ENCODE measurements at regions not wholly inside any gene's neighbourhood (a gene's known extent, or its start where the extent isn't known, plus 50 kb on each side); places are given as distances from the start of the nearest gene placed in this dataset.

DNA sequence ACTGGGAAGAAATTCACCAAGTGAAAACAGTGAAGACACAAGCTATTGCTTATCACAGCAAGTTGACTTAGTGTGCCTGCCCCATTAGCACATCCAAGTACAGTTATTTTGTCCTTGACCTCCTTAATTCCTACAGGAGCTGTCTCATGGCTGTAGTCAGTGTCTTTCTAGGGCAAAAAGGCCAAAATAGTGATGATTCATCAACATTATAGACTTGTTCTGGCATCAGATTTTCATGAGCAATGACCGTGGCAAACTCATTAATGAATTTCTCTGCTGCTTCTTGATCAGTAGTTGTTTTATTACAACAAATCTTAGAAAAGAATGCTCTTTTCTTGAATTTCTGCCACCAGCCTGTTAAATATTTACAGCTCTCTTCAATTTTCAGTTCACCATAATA lies 1169.3 kb upstream of the DDX18 start:
- DNase-seq = no peak

DNA sequence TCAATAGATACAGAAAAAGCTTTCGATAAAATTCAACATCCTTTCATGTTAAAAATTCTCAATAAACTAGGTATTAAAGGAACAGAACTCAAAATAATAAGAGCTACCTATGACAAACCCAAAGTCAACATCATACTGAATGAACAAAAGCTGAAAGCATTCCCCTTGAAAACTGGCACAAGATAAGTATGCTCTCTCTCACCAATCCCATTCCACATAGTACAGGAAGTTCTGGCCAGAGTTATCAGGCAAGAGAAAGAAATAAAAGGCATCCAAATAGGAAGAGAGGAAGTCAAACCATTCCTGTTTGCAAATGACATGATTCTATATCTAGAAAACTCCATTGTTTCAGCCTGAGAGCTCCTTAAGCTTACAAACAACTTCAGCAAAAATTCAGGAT lies 1145.8 kb upstream of the DDX18 start:
- DNase-seq = no peak

DNA sequence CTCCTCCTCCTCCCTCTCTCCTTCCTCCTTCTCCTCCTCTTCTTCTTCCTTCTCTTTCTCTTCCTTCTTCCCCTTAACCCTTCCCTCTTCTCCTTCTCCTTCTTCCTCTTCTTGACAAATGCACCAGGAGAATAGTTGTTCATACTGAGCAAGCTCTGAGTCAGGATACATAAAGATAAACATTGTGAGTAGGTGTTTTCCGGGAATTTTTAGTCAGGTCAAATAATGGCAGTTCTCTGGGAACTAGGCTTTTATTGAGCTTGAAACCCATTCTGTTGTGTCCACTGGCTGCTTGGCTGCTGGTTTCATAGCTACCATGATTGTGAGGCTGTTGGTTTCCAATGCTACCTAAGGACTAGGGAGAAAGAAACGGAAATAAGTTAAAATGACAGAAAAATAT lies 1144.7 kb upstream of the DDX18 start:
- DNase-seq = no peak

DNA sequence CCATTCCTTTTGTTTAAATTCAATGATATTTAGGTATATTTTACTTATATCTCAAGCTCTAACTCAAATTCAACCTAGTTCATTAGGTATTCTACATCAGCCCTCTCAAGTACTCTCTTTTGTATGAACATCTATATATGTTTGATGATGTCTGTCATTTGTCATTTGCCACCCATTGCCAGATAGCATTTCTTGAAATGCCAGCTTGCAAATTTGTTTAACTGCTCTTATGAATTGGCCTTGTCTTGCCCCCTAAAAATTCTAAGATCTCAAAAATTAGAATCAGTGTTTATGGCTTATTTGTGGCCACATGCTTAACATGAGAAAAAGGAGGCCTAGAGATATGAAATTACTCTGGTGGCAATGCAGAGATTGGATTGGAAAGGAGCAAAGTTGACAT lies 1140.3 kb upstream of the DDX18 start:
- DNase-seq = no peak

GRCh38 chr2:116676776-116677175 lies 1137.7 kb upstream of the DDX18 start:
- no peak for DNase-seq

DNA sequence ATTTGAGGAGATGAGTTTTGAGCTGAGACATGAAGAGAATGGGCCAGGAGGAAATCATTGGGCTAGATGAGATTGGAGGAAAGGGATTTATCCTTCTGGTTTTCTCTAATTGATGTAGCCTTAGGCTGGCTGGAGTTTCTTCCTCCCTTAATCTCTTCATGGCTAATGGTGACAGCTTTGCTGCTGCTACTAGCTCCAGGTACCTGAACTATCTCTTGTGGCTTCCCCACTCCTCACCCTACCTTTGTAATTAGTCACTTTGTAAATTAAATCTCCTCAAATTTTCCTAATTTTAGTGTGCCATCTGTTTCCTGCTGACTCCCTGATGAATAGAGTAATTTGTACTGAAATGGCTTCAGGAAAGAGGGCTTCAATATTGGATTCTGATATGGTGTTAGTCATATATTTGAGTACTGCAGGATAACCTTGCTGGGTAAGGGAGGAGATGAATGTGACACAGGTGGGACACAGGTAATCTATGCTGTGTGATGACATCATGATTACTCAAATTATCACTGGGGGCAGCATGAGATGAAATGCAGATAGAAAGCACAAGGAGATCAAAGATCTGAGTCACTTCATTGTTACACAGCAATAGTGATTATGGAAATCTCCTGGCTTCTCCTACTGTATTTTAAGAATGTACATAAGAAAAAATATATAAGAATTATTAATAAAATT lies 1134.1 kb upstream of the DDX18 start:
- no peak for DNase-seq

DNA sequence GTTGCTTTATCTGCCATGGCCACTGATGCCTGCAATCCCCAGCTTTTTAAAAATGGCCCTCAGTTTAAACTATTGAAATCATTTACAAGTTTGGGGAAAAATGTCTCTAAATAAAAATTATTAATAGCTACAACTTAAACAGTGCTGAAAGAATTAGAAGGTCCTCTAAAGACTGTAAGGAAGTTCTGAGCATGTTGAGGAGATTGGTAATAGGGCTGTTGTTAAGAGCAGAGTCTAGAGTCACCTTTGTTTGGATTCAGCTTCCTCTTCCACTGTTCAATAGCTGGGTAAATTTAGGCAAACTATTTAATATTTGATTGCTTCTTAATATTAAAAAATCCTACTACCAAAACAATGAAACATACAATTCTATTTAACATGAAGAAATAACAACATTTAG lies 1127.1 kb upstream of the DDX18 start:
- DNase-seq = no peak

DNA sequence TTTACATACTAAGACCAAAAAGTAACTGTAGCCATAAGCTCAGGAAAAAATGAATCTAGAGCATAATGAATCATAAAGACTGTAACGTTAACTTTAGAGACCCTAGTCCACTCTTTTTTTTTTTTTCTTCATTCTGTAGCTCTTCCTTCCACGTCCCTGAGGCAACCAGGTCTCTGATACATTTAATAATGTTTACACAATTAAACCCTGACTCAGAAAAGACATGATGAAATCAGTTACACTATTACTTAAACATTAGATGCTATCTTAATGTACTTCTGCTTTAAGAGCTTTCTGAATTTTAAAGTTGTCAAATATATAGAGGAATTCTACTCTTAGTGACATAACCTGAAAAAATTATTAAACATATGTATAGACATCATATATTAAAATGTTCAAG lies 1121.5 kb upstream of the DDX18 start:
- DNase-seq = no peak

DNA sequence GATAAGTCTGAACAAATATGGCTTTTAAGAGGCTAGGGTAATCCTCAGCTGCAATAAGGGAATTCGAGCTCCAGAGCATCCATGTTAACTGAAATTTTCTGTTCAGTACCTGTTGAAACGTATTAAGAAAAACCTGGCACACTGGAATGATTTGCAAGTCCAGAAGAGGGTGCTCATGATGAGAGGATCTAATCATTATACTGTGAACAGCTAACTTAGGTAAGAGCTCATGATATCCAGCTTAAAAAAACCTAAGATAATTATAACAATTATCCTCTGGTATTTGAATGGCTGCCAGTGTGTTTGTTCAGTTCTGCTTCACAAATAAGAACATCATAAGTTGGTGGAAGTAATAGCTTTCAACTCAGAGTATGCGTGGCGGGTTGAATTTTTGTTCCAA lies 1118.3 kb upstream of the DDX18 start:
- no peak for DNase-seq

GRCh38 chr2:116696903-116697302 lies 1117.6 kb upstream of the DDX18 start:
- DNase-seq = no peak

DNA sequence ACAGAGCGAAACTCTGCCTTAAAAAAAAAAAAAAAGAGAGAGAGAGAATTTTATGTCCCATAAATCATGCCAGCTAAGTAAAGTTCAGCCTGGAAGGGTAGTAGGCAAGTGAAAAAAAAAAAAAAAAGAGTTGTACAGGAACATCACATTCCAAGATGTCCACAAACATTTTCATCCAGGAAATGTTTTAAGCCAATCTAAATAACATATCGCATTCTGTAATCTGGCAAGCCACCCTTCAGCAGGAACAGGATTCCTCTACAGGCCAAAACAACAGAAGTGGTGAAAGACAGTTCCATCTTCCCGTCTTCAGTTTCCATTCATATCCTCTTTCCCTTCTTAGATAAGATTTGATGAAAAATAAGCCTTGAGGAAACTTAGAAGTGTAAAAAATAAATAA lies 1108.1 kb upstream of the DDX18 start:
- DNase-seq = no peak

DNA sequence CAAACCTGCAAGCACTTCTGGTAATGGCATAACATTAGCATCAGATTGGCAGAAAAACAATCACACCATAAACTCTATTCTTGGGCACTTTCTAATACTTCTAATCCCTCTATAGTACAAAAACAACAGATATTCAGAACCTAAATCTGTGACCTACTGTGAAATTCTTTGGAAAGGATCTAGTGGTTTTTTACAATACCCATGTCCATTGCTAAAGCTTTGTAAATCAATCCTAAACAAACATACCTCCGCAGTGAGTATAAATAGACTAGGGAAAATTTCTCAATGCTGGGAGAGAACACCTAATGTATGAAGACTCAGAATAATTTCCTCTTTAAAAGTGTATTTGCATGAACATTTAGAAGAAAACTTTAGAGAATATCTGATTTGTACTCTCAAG lies 1098.5 kb upstream of the DDX18 start:
- no peak for DNase-seq

- no peak for DNase-seq
Measured at GRCh38 chr2:116716444-116716843, 1098.0 kb upstream of the DDX18 start.

DNA sequence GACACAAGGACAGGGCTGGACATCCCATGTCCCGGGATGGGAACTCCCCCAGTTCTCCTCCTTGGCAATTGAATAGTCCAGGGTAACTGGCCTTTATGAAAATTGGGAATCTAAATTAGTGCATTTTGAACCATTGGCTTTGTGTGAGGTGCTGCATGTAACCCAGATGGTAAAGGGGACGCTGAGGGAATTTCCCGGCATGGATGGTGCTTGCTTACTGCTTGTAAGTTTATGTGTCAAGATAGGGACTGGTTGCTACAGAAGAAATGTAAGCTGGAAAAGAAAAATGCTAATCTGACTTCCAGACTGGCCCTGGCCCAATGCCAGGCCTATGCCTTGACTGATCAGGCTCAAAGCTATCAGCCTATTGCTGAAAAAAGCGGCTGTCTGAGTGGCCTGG lies 1096.7 kb upstream of the DDX18 start:
- DNase-seq = no peak

DNA sequence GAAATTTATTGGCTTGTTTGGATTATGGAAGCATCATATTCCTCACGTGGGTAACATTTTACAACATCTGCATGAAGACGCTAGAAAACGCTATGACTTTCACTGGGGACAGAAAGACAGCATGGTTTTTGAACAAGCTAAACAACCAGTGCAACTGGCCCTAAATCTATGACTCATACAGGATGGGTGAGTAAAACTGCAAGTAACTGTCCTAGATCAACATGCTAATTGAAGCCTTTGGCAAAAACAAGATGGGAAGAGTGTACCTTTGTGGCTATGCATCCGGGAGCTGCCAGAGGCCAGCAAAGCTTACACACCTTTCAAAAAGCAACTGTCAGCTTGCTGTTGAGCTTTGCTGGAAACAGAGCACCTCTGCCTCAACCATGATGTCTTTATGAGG lies 1096.0 kb upstream of the DDX18 start:
- DNase-seq = no peak

DNA sequence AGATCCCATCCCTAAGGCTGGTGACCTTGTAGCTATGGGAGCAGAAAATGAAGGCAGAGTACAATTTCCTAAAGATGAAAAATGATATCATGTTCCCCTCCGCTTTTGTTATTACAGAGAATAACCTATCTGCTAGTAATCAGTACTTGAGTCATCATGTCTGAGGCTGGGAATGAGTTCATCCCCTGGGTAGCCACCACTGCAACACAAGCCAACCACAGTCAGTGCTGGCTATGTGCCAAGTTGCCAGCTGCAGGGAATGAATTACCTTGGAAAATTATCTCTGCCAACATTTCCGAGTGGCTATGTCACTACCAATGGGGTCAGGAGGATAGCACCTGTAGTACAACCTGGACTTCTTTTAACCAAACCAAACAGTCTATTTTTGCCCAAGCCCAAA lies 1094.7 kb upstream of the DDX18 start:
- no peak for DNase-seq

GRCh38 chr2:116724550-116724949 lies 1089.9 kb upstream of the DDX18 start:
- DNase-seq = no peak

DNA sequence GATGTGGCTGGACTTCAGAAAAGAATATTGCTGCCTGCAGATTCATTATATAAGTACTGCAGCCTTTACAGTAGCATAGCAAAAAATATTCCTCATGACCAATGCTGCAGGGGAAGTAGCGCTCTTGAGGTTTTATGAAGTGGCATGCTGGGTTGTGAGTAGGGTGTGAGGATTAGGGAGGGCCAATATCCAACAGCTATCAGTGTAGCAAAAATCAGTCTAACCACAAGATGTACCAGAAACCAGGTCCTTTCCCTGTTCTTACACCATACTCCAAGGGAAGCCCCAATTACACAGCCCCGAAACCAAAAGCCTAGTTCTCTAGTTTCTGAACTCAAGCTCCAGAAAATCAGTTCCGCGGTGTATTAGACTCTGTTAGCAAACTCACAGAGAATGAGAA lies 1082.2 kb upstream of the DDX18 start:
- DNase-seq = no peak

- DNase-seq = no peak
Measured at GRCh38 chr2:116733699-116734098, 1080.8 kb upstream of the DDX18 start.

- DNase-seq = no peak
Measured at GRCh38 chr2:116737951-116738350, 1076.5 kb upstream of the DDX18 start.

- no peak for DNase-seq
Measured at GRCh38 chr2:116747103-116747502, 1067.4 kb upstream of the DDX18 start.

- no peak for DNase-seq
Measured at GRCh38 chr2:116749994-116750393, 1064.5 kb upstream of the DDX18 start.

DNA sequence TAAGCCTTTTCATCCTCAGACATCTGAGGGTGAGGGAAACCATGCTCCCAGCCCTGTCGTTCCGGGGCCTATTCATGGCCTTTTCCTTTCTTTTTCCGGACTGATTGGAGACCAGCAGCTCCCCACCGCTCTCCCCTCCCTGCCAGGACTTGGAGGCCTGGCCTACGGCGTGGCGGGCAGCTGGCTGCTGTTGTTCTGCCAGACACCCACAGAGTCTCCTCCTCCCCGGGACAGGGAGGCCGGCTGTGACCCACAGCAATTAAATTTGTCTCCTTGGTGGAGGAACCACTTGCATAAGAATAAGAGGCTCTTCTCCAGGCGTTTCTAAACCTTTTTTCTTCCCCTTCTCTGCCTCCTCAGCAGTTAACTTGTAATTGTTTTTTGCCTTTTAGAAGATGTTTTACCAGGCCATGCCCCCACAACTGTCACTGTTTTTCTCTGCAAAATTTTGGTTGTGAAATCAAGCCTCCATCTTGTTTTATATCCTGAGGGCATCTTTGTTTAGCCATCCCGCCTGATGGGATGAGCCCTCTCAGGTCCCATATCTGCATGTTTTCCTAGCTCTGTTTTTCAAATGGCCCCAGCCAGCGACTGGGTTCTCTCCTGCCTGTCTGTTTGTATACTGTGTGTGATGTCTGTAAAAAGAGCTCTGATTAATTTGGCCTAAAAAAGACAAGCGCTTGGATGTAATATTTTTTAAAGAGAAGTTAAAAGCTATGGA lies 1060.0 kb upstream of the DDX18 start:
- DNase-seq = peak; percentile 2

- no peak for DNase-seq
Measured at GRCh38 chr2:116761864-116762263, 1052.6 kb upstream of the DDX18 start.

GRCh38 chr2:116769514-116769913 lies 1045.0 kb upstream of the DDX18 start:
- DNase-seq = no peak

Data from right kidney (tissue), 1 donor.